ENCODE measurements at regions not wholly inside any gene's neighbourhood (a gene's known extent, or its start where the extent isn't known, plus 50 kb on each side); places are given as distances from the start of the nearest gene placed in this dataset.

DNA sequence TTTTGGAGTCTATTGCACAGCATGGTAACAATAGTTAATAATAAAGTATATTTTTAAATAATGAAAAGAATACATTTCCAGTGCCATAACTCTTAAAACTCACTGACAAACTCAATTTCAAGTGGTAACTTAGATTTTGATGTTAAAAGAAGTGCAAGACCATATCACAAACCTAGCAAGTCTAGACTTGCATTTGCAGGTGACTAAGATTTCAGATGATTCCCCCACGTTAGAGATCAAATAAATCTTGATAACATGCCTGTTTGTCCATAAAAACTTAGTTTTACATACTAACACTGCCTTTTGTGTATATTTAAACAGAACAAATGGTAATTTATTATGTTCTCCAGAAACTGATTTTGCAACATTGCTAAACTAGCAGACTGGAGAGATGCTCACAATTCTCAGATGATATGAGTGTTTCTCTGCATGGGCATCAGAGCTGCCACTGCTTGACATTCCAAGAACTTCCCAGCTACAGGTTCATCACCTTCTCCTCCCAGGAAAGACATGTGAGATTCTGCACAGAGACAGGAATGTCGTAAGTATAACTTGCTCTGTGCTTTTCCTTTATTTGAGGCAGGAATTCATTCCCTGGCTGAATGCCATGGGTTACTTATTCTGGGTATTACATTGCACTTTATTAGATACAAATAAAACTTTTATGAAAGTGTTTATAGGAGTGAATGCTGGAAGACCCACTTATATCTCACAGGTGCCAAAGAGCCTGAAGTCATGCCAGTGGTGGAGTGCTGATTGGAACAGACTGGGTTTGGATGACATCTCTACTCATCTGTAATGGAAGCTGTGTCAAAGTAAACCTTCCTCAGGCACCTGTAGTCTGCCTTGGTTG, 160.2 kb upstream of the FOXA2 start:
- Histone ChIP-seq H3K9ac (ENCODE audit: control insufficient read depth, insufficient read depth, low read length) (no peak overlapping the region), H3K4me3 (no peak overlapping the region), H2AFZ (ENCODE audit: control insufficient read depth, low read depth, low read length) (no peak overlapping the region), H3K36me3 (ENCODE audit: control insufficient read depth in 2 of 2, insufficient read depth in 2 of 2, low read length in 1 of 2) (no peaks in the 10 kb centered on the region), H3K4me1 (ENCODE audit: control insufficient read depth, insufficient read depth, low read length) (no peaks in the 10 kb centered on the region), H3K4me2 (ENCODE audit: control insufficient read depth, insufficient read depth) (no peak overlapping the region), H3K9me3 (replicated peaks; ENCODE audit: control insufficient read depth, insufficient read depth, low read length) (no peaks in the 10 kb centered on the region), H3K79me2 (ENCODE audit: control insufficient read depth, insufficient read depth, low read length) (no peaks in the 10 kb centered on the region), H3K27me3 (replicated peaks in 1 of 2; ENCODE audit: control insufficient read depth in 2 of 2, insufficient read depth in 2 of 2, low read length in 1 of 2) (no peaks in the 10 kb centered on the region), H3K27ac (ENCODE audit: control insufficient read depth, insufficient read depth) (no peak overlapping the region), H4K20me1 (ENCODE audit: control insufficient read depth, insufficient read depth) (no peaks in the 10 kb centered on the region)
- ATAC-seq = no peak
- BruUV-seq (replicated peaks) = no TSS peak
- ChIA-PET RAD21 (ENCODE audit: unreplicated experiment) (no interaction called here), CTCF (no interaction called here), SMC1A (ENCODE audit: uncharacterized antibody, unreplicated experiment) (interaction anchor here (0.6 kb wide), 1 partner anchor 293 kb away, joined by 3 read pairs; no protein-coding TSS in a partner anchor), POLR2A (no interaction called here)
- TF ChIP-seq WRNIP1 (IDR thresholded peaks at IDR 0.05; ENCODE audit: borderline replicate concordance, low read depth, low read length) = no peak
- TF ChIP-seq TARDBP (IDR thresholded peaks at IDR 0.05; ENCODE audit: borderline replicate concordance) = no peak
- FAIRE-seq = no peak
- 0% methylated on average over 2 of the region's 2 CpGs for WGBS (ENCODE audit: insufficient coverage, insufficient replicate concordance, low lambda C conversion rate, missing lambda C conversion rate)
- in situ Hi-C loops (cut with MboI) (no loop called here), intact Hi-C loops (cut with micrococcal nuclease; ENCODE audit: unreplicated experiment) (no loop called here)
- no peak for DNase-seq (ENCODE audit: low read depth, low spot score)

DNA sequence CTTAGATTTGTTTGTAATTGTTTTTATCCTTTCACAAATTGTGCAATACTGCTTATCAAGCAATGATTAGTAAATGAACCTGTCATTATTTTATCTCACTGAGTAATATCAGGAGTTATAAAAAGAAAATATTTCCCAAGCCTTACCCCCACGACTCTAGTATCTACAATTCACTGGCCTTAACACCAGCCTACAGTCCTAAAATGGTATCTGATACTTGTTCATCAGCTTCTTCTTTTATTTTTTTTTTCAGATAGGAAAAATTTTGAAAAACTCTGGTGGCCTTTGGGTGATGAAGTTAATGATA, 160.8 kb upstream of the FOXA2 start:
- 0% methylated on average over 1 of the region's 1 CpG for WGBS (ENCODE audit: insufficient coverage, insufficient replicate concordance, low lambda C conversion rate, missing lambda C conversion rate)
- RAD21 ChIA-PET (ENCODE audit: unreplicated experiment) = no interaction called here
- TF ChIP-seq, protein P1, sequence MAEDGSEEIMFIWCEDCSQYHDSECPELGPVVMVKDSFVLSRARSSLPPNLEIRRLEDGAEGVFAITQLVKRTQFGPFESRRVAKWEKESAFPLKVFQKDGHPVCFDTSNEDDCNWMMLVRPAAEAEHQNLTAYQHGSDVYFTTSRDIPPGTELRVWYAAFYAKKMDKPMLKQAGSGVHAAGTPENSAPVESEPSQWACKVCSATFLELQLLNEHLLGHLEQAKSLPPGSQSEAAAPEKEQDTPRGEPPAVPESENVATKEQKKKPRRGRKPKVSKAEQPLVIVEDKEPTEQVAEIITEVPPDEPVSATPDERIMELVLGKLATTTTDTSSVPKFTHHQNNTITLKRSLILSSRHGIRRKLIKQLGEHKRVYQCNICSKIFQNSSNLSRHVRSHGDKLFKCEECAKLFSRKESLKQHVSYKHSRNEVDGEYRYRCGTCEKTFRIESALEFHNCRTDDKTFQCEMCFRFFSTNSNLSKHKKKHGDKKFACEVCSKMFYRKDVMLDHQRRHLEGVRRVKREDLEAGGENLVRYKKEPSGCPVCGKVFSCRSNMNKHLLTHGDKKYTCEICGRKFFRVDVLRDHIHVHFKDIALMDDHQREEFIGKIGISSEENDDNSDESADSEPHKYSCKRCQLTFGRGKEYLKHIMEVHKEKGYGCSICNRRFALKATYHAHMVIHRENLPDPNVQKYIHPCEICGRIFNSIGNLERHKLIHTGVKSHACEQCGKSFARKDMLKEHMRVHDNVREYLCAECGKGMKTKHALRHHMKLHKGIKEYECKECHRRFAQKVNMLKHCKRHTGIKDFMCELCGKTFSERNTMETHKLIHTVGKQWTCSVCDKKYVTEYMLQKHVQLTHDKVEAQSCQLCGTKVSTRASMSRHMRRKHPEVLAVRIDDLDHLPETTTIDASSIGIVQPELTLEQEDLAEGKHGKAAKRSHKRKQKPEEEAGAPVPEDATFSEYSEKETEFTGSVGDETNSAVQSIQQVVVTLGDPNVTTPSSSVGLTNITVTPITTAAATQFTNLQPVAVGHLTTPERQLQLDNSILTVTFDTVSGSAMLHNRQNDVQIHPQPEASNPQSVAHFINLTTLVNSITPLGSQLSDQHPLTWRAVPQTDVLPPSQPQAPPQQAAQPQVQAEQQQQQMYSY (CRISPR knock-in tag; IDR thresholded peaks at IDR 0.05) = no peak
- TF ChIP-seq JUNB (IDR thresholded peaks at IDR 0.05) (no peak), POU2F2 (IDR thresholded peaks at IDR 0.05; ENCODE audit: borderline replicate concordance, low read depth, low read length) (no peak), RBBP5 (conservative IDR thresholded peaks at IDR 0.05) (no peak), FOS (IDR thresholded peaks at IDR 0.05; ENCODE audit: borderline replicate concordance, extremely low read depth, insufficient read length) (no peak)
- TF ChIP-seq, protein P2, sequence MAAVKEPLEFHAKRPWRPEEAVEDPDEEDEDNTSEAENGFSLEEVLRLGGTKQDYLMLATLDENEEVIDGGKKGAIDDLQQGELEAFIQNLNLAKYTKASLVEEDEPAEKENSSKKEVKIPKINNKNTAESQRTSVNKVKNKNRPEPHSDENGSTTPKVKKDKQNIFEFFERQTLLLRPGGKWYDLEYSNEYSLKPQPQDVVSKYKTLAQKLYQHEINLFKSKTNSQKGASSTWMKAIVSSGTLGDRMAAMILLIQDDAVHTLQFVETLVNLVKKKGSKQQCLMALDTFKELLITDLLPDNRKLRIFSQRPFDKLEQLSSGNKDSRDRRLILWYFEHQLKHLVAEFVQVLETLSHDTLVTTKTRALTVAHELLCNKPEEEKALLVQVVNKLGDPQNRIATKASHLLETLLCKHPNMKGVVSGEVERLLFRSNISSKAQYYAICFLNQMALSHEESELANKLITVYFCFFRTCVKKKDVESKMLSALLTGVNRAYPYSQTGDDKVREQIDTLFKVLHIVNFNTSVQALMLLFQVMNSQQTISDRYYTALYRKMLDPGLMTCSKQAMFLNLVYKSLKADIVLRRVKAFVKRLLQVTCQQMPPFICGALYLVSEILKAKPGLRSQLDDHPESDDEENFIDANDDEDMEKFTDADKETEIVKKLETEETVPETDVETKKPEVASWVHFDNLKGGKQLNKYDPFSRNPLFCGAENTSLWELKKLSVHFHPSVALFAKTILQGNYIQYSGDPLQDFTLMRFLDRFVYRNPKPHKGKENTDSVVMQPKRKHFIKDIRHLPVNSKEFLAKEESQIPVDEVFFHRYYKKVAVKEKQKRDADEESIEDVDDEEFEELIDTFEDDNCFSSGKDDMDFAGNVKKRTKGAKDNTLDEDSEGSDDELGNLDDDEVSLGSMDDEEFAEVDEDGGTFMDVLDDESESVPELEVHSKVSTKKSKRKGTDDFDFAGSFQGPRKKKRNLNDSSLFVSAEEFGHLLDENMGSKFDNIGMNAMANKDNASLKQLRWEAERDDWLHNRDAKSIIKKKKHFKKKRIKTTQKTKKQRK (IDR thresholded peaks at IDR 0.05; ENCODE audit: low read depth, low read length) = no peak
- TF ChIP-seq, protein P3, sequence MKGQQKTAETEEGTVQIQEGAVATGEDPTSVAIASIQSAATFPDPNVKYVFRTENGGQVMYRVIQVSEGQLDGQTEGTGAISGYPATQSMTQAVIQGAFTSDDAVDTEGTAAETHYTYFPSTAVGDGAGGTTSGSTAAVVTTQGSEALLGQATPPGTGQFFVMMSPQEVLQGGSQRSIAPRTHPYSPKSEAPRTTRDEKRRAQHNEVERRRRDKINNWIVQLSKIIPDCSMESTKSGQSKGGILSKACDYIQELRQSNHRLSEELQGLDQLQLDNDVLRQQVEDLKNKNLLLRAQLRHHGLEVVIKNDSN (IDR thresholded peaks at IDR 0.05; ENCODE audit: borderline replicate concordance, extremely low read length, insufficient read depth, low read depth, low read length) = no peak

More for the DNA sequence above, 160.8 kb upstream of the FOXA2 start:
- Histone ChIP-seq H3K4me2 (ENCODE audit: control insufficient read depth, insufficient read depth) (no peak overlapping the region), H4K20me1 (ENCODE audit: control insufficient read depth, insufficient read depth) (no peaks in the 10 kb centered on the region), H3K9me3 (replicated peaks; ENCODE audit: control insufficient read depth, insufficient read depth, low read length) (no peaks in the 10 kb centered on the region), H3K4me3 (no peak overlapping the region), H3K36me3 (ENCODE audit: control insufficient read depth in 2 of 2, insufficient read depth in 2 of 2, low read length in 1 of 2) (no peaks in the 10 kb centered on the region), H3K27ac (ENCODE audit: control insufficient read depth, insufficient read depth) (no peak overlapping the region), H3K4me1 (ENCODE audit: control insufficient read depth, insufficient read depth, low read length) (no peaks in the 10 kb centered on the region), H3K79me2 (ENCODE audit: control insufficient read depth, insufficient read depth, low read length) (no peaks in the 10 kb centered on the region), H3K9ac (ENCODE audit: control insufficient read depth, insufficient read depth, low read length) (no peak overlapping the region), H3K27me3 (replicated peaks in 1 of 2; ENCODE audit: control insufficient read depth in 2 of 2, insufficient read depth in 2 of 2, low read length in 1 of 2) (no peaks in the 10 kb centered on the region), H2AFZ (ENCODE audit: control insufficient read depth, low read depth, low read length) (no peak overlapping the region)
- SMC1A ChIA-PET (ENCODE audit: uncharacterized antibody, unreplicated experiment) = interaction anchor here (0.6 kb wide), 1 partner anchor 292 kb away, joined by 3 read pairs; no protein-coding TSS in a partner anchor
- DNase-seq (ENCODE audit: low read depth, low spot score) (no peak), FAIRE-seq (no peak), ATAC-seq (no peak)
- POLR2A ChIA-PET = no interaction called here
- in situ Hi-C loops (cut with MboI) (no loop called here), intact Hi-C loops (cut with micrococcal nuclease; ENCODE audit: unreplicated experiment) (no loop called here)
- no TSS peak for BruUV-seq (replicated peaks)
- CTCF ChIA-PET = no interaction called here

All from GM12878 (cell line).